DMS114 treated with DMSO at 0.1 percent for 48 hours (cell line): ENCODE measurements at regions not wholly inside any gene's neighbourhood (a gene's known extent, or its start where the extent isn't known, plus 50 kb on each side); places are given as distances from the start of the nearest gene placed in this dataset.

Experiments used
- DNase-seq: peaks from one replicate; lab custom pipeline; 2025; ENCODE audit not compliant: unreplicated experiment; lab: John Stamatoyannopoulos, UW

- DNase-seq: no peak
These were observed 460.0 kb downstream of the IRS1 start for GRCh38 chr2:226339616-226340015.

GRCh38 chr2:226338825-226339224 is 460.8 kb downstream of the IRS1 start:
- no peak for DNase-seq

- DNase-seq: no peak
These were observed 461.5 kb downstream of the IRS1 start for GRCh38 chr2:226337941-226338600.

- DNase-seq: no peak
These were observed 463.3 kb downstream of the IRS1 start for GRCh38 chr2:226336283-226336682.

GRCh38 chr2:226334981-226335720 is 464.5 kb downstream of the IRS1 start:
- DNase-seq: no peak

- DNase-seq: no peak
These were observed 466.2 kb downstream of the IRS1 start for GRCh38 chr2:226333388-226333787.

- no peak for DNase-seq
These were observed 469.4 kb downstream of the IRS1 start for GRCh38 chr2:226330206-226330605.

GRCh38 chr2:226329180-226329579 is 470.4 kb downstream of the IRS1 start:
- DNase-seq: no peak

- no peak for DNase-seq
These were observed 471.8 kb downstream of the IRS1 start for GRCh38 chr2:226327830-226328229.

- DNase-seq: no peak
These were observed 474.1 kb downstream of the IRS1 start for GRCh38 chr2:226325526-226325925.

GRCh38 chr2:226320076-226320948 is 479.3 kb downstream of the IRS1 start:
- DNase-seq: no peak

- no peak for DNase-seq
These were observed 481.6 kb downstream of the IRS1 start for GRCh38 chr2:226317970-226318369.

GRCh38 chr2:226313060-226313459 is 486.6 kb downstream of the IRS1 start:
- DNase-seq: no peak

GRCh38 chr2:226312155-226312554 is 487.5 kb downstream of the IRS1 start:
- DNase-seq: no peak

GRCh38 chr2:226310146-226310545 is 489.5 kb downstream of the IRS1 start:
- DNase-seq: no peak

GRCh38 chr2:226308986-226309385 is 490.6 kb downstream of the IRS1 start:
- DNase-seq: no peak

- no peak for DNase-seq
These were observed 491.3 kb downstream of the IRS1 start for GRCh38 chr2:226308323-226308680.

- no peak for DNase-seq
These were observed 491.9 kb downstream of the IRS1 start for GRCh38 chr2:226307487-226308322.

GRCh38 chr2:226306969-226307368 is 492.7 kb downstream of the IRS1 start:
- DNase-seq: no peak

GRCh38 chr2:226304308-226304707 is 495.3 kb downstream of the IRS1 start:
- DNase-seq: no peak

- DNase-seq: no peak
These were observed 495.9 kb downstream of the IRS1 start for GRCh38 chr2:226303707-226304106.
